GM19240 (cell line): ENCODE measurements at regions not wholly inside any gene's neighbourhood (a gene's known extent, or its start where the extent isn't known, plus 50 kb on each side); places are given as distances from the start of the nearest gene placed in this dataset.
"Not testable (repeated sequence)": the region's sequence is repeated elsewhere in the genome, so short reads cannot be mapped to it uniquely, and the experiment has no call there.

ENCODE experiments used
- DNase-seq: peaks from one replicate; pipeline ENCODE4 v3.0.0; 2011; ENCODE audit warnings: low spot score; ENCODE audit not compliant: insufficient read length

GRCh38 chr3:177249203-177249602, 51.9 kb upstream of the TBL1XR1 start:
- DNase-seq: no peak

GRCh38 chr3:177250151-177250550, 52.9 kb upstream of the TBL1XR1 start:
- no peak for DNase-seq

DNA sequence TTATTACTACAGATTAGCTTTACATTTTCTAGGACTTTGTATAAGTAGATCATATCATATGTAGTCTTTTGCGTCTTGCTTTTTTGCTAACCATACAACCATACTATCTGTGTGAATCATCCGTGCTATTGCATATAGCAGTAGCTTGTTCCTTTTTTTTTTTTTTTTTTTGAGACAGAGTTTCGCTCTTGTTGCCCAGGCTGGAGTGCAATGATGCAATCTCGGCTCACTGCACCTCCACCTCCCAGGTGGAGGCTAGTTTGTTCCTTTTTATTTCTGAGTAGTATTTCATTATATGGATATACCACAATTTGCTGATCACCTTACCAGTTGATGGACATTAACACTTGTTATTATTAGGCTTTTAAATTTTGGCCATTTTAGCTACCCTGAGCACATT, 54.5 kb upstream of the TBL1XR1 start:
- DNase-seq: no peak

DNA sequence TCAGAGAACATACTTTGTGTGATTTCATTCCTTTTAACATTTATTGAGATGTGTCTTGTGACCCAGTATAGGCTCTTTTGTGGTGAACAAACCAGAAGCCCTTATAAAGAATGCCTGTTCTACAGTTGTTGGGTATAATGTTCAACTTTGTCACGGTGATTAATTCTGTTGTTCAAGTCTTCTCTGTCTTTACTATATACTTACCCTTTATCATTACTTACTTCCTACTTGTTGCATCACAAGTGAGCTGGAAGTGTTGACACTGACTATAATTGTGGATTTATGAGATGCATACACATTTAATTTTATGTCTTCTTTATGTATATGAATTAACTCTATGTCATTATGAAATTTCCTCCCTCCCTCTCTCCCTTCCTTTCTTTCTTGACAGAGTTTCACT, 59.7 kb upstream of the TBL1XR1 start:
- no peak for DNase-seq

- no peak for DNase-seq
These were observed 60.3 kb upstream of the TBL1XR1 start for GRCh38 chr3:177257625-177258024.

- DNase-seq: no peak
These were observed 65.1 kb upstream of the TBL1XR1 start for GRCh38 chr3:177262396-177262795.

DNA sequence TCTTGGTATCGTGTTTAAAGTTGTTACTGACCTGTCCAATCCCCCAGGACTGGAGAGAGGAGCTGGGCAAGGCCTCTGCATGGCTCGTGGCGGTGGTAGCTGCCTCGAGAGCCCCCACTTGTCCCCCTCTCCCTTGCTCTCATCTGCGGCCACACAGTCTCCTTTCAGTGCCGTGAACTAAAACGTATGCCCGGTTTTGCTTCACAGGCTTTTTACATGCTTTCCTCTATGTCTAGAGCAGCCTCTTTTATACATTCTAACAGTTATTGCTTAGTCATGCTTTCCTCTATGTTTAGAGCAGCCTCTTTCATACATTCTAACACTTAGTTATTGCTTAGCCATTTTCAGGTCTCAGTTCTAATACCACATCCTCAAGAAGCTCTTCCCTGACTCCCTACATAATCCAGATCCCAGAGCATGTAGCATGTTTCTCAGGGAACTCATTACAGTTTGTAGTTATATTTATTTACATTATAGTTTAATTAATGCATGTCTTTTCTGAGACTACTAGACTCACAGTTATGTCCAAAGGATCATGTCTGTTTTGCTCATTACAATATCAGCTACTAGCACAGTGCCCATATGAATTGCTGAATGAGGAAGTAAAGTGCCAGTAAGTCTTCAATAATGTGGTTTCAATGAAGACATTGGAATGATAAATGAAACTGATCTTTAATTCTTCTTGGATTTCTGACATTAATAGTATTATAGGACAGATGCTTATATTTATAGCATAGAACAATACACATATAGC, 66.5 kb upstream of the TBL1XR1 start:
- DNase-seq: no peak

GRCh38 chr3:177271811-177272501, 74.7 kb upstream of the TBL1XR1 start:
- not testable (repeated sequence) for DNase-seq

GRCh38 chr3:177278016-177278415, 80.7 kb upstream of the TBL1XR1 start:
- no peak for DNase-seq

DNA sequence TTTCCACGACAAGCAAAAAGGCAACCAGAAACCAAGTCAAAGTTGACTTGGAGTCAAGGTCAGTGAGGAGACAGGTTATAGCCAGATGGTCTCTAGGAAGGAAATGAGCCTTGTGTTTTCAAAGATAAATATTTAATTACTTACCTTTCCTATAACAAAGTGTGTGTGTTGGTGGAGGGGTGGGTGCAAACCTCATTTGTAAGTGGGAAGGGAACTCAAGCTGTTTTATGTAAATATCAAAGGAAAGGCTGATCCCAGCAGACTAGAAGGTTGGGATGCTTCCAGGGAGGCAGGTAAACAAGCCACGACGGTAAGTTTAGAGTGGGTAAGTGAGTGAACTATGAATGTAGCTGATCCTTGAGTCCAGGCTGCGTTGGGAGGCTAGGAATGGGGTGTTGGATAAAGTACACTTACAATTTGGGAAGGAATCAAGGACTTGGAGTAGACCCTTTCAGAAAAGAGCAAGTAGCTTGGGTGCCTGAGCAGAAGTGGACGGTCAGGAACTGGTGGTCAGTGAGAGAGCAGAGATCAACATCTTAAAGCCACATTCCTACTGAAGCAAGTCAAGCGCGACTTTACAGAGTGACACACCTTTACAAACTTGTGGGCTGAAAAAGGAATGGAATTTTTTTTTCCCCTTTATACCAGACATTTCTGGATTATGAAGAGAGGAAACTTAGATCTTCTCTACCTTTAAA, 82.0 kb upstream of the TBL1XR1 start:
- DNase-seq: no peak

DNA sequence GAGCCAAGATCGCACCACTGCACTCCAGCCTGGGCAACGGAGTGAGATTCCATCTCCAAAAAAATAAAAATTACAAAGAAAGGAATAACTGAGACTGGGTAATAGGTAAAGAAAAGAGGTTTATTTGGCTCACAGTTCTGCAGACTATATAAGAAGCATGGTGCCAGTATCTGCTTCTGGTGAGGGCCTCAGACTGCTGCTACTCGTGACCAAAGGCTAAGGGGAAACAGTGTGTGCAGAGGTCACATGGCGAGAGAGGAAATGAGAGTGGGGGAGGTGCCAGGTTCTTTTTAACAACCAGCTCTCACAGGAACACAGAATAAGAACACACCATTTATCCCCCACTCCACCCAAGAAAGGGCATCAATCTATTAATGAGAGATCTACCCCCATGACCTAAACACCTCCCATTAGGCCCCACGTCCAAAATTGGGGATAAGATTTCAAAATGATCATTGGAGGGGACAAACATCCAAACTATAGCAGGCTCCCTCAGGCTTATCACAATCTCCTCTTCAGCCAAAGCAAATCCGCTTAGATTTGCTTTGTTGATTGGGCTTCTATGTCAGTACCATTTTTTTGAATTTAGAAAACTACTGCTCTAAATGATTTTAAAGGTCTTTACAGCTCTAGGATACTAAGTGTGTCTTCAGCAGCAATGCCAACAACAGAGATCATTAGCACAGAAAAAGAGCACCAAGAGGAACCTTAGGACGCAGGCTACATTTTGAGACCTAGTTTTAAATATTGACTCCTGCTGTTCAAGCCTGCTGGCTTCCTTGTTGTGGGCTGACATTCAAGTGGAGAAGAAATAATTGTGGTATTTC, 84.2 kb upstream of the TBL1XR1 start:
- no peak for DNase-seq

DNA sequence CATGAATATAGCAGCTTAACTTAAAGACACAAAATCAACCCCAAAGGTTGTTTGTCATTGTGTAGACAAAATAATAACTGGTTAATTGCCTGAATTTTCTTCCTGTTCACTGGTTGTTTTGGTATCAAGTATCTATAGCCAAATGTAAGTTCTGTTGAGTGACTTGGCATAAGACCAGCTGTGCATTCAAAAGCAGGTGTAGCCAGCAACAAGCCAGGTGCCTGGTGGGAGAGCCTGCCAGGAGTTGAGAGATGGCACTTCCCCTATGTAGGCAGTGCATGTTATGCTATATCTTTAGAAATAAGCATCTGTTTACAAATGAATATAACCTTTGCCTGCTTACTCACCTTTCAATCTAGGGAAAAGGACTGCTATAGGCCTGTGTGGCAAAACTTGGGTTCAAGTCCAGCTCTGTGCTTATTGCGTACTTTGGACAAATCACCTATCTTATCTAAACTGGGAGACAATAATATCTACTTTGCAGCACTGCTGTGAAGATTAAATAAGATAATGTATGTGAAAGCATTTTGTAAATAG, 84.9 kb upstream of the TBL1XR1 start:
- no peak for DNase-seq

GRCh38 chr3:177283983-177284382, 86.7 kb upstream of the TBL1XR1 start:
- no peak for DNase-seq

DNA sequence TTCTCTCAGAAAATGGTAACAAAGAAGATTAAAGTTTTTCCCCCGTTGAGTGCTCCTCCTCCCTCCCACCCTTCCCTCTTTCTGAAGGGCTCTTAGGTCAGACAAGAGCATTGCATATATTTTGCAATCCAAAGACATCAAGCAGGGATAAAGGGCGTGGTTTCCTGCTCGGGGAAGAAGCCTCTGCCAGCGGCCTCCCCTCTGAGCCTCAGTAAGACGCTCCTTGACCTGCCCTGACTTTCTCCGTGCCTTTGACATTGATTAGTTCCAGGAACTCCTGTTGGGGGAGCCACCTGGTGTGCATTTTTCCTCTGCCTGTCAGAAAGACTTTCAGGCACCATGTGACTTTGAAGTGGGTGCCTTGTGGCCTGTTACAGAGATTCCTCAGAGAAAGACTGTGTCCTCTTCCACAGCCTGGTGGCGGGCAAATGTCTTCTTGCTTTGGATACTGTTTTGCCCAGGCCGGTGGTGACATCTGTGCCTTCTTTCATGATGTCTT, 87.2 kb upstream of the TBL1XR1 start:
- DNase-seq: no peak

DNA sequence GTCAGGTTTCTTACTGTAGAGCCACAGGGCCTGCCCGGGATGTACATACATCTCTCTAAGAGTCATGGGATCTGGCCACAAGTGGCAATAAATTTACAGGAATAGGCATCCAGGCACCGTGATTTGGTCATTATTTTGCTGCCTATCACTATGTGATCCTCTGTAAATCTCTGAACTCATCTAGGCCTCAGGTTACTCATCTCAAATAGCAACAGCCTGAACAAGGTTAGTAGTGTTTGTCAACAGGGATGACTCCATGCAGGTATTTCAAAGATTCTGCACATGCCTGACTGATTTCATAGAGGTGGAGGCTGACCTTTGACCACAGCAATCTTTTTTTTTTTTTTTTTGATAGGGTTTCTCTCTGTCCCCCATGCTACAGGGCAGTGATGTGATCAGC, 88.8 kb upstream of the TBL1XR1 start:
- no peak for DNase-seq

GRCh38 chr3:177287231-177287630, 89.9 kb upstream of the TBL1XR1 start:
- DNase-seq: no peak

DNA sequence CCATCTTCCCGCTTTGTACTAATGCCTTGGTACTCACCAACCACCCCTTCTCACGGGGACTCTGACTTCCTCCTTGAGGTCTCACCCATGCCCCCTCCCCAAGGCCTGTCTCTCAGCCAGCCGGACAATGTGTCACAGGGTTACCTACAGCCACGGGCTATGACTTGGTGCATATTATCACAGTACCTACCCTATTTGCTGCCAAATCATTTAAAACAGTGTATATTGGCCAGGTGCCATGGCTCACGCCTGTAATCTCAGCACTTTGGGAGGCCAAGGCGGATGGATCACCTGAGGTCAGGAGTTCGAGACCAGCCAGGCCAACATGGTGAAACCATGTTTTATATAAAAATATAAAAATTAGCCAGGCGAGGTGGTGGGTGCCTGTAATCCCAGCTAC, 93.4 kb upstream of the TBL1XR1 start:
- no peak for DNase-seq

DNA sequence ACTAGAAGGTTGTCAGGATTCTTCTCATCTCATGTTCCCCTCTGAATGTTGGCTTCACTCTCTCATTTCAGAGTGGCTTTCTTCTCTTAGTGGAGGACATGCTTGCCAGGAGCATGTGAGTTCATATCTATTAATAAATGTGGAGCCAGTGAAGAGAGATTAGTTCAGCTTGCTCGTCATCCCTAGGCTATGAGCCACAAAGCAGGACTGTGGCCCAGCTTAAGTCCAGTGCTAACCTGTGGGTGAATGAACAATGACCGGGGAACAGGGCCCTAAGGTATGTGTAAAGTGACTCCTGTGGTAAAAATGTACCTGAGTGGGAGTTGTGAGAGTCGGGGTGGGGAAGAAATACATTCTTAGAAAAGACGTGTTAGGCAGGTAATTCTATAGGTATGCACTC, 96.9 kb upstream of the TBL1XR1 start:
- no peak for DNase-seq

DNA sequence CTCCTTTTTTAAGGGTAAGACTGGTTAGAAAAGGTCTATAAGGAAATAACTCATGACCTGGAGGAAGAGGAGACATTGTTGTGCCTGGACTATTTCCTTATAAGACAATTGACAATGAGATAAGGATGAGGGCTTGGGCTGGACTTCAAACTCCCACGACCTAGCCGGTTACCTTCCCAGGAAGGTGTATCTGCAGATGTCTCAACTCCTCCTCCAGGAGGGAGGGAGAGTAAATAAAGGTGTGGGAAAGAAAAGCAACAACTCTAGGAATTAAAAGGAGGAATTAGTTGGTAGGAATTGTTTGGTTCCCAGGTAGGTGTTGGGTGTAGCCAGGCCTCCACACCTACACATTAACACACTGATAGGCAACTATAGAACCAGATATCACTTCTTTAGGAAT, 97.8 kb upstream of the TBL1XR1 start:
- DNase-seq: no peak

- no peak for DNase-seq
These were observed 102.0 kb upstream of the TBL1XR1 start for GRCh38 chr3:177299250-177299649.
